ENCODE measurements at regions not wholly inside any gene's neighbourhood (a gene's known extent, or its start where the extent isn't known, plus 50 kb on each side); places are given as distances from the start of the nearest gene placed in this dataset.

- no peak for DNase-seq (ENCODE audit: low read depth, low spot score)
- Histone ChIP-seq H3K79me2 (ENCODE audit: control insufficient read depth, insufficient read depth, low read length) (no peaks in the 10 kb centered on the region), H3K9me3 (replicated peaks; ENCODE audit: control insufficient read depth, insufficient read depth, low read length) (no peaks in the 10 kb centered on the region), H3K36me3 (ENCODE audit: control insufficient read depth in 2 of 2, extremely low read depth in 1 of 2, insufficient read depth in 2 of 2, low read length in 2 of 2) (no peaks in the 10 kb centered on the region), H2AFZ (ENCODE audit: low read depth, low read length) (no peak overlapping the region), H3K9me1 (replicated peaks; ENCODE audit: control insufficient read depth, extremely low read depth, insufficient read depth, low read length) (no peaks in the 10 kb centered on the region), H4K20me1 (replicated peaks; ENCODE audit: control insufficient read depth, extremely low read depth, insufficient read depth, low read length) (no peaks in the 10 kb centered on the region), H3K27me3 (ENCODE audit: control insufficient read depth in 2 of 2, insufficient read depth in 2 of 2, low read length in 2 of 2) (no peaks in the 10 kb centered on the region), H3K4me1 (ENCODE audit: control insufficient read depth, extremely low read depth, insufficient read depth, low read length) (peaks cover 2% of the 10 kb centered on the region), H3K4me3 (replicated peaks in 1 of 3; ENCODE audit: insufficient read depth in 1 of 3, low read depth in 1 of 3, low read length in 3 of 3) (no peak overlapping the region), H3K27ac (ENCODE audit: insufficient read depth, low read depth, low read length) (no peak overlapping the region), H3K4me2 (ENCODE audit: insufficient read depth, low read length) (no peak overlapping the region), H3K9ac (replicated peaks; ENCODE audit: extremely low read depth, insufficient read depth, low read length) (no peak overlapping the region)
- intact Hi-C loops (cut with micrococcal nuclease) = no loop called here
- CTCF ChIA-PET = interaction anchor here (5.5 kb wide), 1 partner anchor 677 kb away, joined by 120 read pairs; the partner anchor contains the start of gene SPRY2
- FAIRE-seq = no peak
- POLR2A ChIA-PET = no interaction called here
- dilution Hi-C loops (cut with MboI; ENCODE audit: extremely low pct_ligation_motif_present, low sequenced_read_pairs) = no loop called here
- TF ChIP-seq FOS (IDR thresholded peaks at IDR 0.05; ENCODE audit: borderline replicate concordance, insufficient read depth, low read length) (no peak), POLR2AphosphoS5 (IDR thresholded peaks at IDR 0.05; ENCODE audit: insufficient read depth, low read depth, low read length) (no peak), EZH2 (IDR thresholded peaks at IDR 0.05; ENCODE audit: borderline replicate concordance, low read depth, low read length, severe bottlenecking) (no peak), JUN (IDR thresholded peaks at IDR 0.05; ENCODE audit: borderline replicate concordance, insufficient read depth, insufficient read length, low read depth) (no peak), CTCF (IDR thresholded peaks at IDR 0.05; ENCODE audit: extremely low read depth in 1 of 2, insufficient read depth in 1 of 2, low read depth in 1 of 2, low read length in 2 of 2) (no peak), MYC (IDR thresholded peaks at IDR 0.05; ENCODE audit: low read depth, low read length) (no peak), POLR2A (IDR thresholded peaks at IDR 0.05; ENCODE audit: low read depth, low read length) (no peak), GATA2 (IDR thresholded peaks at IDR 0.05; ENCODE audit: insufficient read depth, insufficient read length, low read depth, low read length) (no peak), MAX (IDR thresholded peaks at IDR 0.05; ENCODE audit: insufficient read depth, insufficient read length) (no peak)
- no TSS peak for BruUV-seq (replicated peaks)
Measured at GRCh38 chr13:81020010-81020409, 679.1 kb upstream of the SPRY2 start.

All from endothelial cell of umbilical vein (primary cell).